HUES48 (cell line): ENCODE measurements at regions not wholly inside any gene's neighbourhood (a gene's known extent, or its start where the extent isn't known, plus 50 kb on each side); places are given as distances from the start of the nearest gene placed in this dataset.

Experiments used
- H3K27ac ChIP-seq: one replicate; pipeline ENCODE4 v1.7.0; 2013; ENCODE audit warnings: low read depth, low read length, inconsistent platforms
- H3K27me3 ChIP-seq: 2 replicates; pipeline ENCODE4 v1.6.1; 2013; ENCODE audit warnings: mild to moderate bottlenecking, low read length; ENCODE audit not compliant: control insufficient read depth, insufficient read depth
- H3K36me3 ChIP-seq: 2 replicates; pipeline ENCODE4 v1.6.1; 2013; ENCODE audit warnings: low read length; ENCODE audit not compliant: control insufficient read depth, insufficient read depth
- H3K4me1 ChIP-seq: 2 replicates; pipeline ENCODE4 v1.6.1; 2013; ENCODE audit warnings: mild to moderate bottlenecking, low read length; ENCODE audit not compliant: control insufficient read depth, insufficient read depth
- H3K4me3 ChIP-seq: 2 replicates; pipeline ENCODE4 v1.5.1; 2013; ENCODE audit warnings: mild to moderate bottlenecking, low read depth, low read length
- H3K9ac ChIP-seq: 2 replicates; pipeline ENCODE4 v1.6.1; 2013; ENCODE audit warnings: mild to moderate bottlenecking, low read depth, low read length, moderate library complexity
- H3K9me3 ChIP-seq: 2 replicates; pipeline ENCODE4 v1.6.1; 2013; ENCODE audit warnings: low read length; ENCODE audit not compliant: control insufficient read depth, insufficient read depth

DNA sequence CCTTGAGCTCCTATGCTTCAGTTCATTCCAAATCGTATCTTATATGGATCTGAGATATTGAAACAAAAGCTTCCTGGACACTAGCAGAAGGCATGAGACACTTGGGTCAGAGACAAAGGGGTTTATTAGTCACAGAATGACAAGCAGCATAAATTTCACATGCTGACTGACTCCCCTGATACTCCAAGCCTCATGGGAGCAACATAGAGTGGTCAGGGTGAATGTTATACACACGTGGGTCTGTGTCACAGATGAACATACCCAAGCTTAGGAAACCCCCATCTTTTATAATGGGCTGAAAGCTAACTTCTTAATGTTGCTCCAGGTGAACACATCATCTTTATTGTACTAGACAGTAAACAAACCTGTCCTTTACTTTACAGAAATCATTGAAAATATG is 599.9 kb upstream of the RGS18 start:
- Histone ChIP-seq H3K9me3 (no peaks in the 10 kb centered on the region), H3K4me3 (no peak overlapping the region), H3K9ac (no peak overlapping the region), H3K27me3 (no peaks in the 10 kb centered on the region), H3K4me1 (no peaks in the 10 kb centered on the region), H3K36me3 (no peaks in the 10 kb centered on the region), H3K27ac (no peak overlapping the region)

DNA sequence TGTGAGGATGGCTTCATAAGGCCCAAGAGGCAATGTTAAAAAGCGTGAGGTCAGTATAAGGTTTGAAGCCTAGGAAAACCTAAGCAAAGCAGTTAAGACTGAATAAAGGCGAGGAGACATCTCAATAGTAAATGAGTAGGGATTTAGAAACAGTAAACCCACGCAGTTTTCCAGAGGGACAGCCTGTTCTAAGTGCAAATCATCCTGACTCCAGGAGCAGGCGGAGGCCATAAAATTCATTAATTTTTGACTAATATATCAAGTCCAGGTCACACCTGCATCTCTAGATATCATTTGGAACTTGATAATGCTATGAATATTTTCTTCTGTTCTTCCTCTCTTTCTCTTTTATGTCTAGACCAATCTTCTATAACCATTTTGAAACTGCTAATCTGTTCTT is 597.0 kb upstream of the RGS18 start:
- no peaks in the 10 kb centered on the region for H3K4me1 ChIP-seq

DNA sequence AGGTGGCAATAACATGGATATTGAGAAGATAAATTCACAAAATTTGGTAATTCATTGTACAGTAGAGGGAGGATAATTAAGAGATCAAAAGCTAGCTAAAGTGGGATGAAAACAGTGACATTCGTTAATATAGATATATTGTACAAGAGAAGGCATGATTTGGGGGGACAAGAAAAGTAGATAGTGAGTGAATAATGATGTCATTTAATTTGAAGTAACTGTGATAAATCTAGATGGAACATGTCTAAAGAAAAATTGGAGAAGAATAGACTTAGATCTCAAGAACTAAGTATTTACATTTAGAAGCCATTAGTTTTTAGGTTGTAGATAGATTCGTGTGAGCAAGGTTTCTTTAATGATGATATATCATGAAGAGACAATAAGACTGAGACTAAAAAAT is 594.0 kb upstream of the RGS18 start:
- Histone ChIP-seq H3K27me3 (no peaks in the 10 kb centered on the region), H3K36me3 (no peaks in the 10 kb centered on the region), H3K9ac (no peak overlapping the region), H3K9me3 (no peaks in the 10 kb centered on the region), H3K4me1 (no peaks in the 10 kb centered on the region), H3K27ac (no peak overlapping the region), H3K4me3 (no peak overlapping the region)

More for the DNA sequence above, 597.0 kb upstream of the RGS18 start:
- H3K27me3 ChIP-seq, result no peaks in the 10 kb centered on the region
- H3K9ac ChIP-seq, result no peak overlapping the region
- no peak overlapping the region for H3K4me3 ChIP-seq
- H3K27ac ChIP-seq, result no peak overlapping the region
- no peaks in the 10 kb centered on the region for H3K9me3 ChIP-seq
- H3K36me3 ChIP-seq, result no peaks in the 10 kb centered on the region

DNA sequence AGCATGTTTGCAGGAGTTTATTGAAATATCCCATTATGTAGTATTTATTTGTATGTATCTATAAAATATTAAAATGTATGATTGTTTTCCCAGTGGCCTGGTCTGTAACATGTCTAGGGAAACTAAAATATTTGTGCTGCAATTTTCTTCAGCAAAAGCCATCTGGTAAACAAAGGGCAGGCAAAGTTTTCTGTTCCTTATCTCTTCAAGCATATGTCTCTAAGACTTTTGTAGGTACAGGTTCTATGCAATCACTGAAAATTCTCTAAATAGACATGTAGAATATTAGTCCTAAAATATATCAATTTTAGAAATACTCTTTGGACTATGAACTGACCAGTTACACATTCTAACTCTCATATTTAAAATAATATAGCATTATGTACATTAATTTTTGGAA is 585.8 kb upstream of the RGS18 start:
- Histone ChIP-seq H3K9ac (no peak overlapping the region), H3K36me3 (no peaks in the 10 kb centered on the region), H3K27me3 (no peaks in the 10 kb centered on the region), H3K4me1 (no peaks in the 10 kb centered on the region), H3K27ac (no peak overlapping the region), H3K9me3 (no peaks in the 10 kb centered on the region), H3K4me3 (no peak overlapping the region)

DNA sequence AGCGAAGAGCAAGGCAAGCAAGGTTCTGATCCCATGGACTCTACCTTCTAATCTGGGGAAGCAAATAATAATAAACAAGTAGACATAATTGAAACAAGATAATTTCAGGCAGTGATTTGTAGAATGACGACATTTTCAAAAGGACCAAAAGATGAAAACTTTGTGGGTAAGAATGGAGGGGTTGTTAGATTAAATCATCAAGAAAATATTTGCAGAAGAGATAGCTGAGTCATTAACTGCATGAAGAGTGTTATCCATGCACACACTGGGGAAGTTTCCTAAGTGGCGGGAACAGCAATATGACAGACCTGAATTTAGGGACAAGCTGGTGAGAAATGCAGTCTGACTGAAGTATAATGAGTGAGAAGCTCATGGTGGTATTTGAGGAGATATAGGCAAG is 583.1 kb upstream of the RGS18 start:
- Histone ChIP-seq H3K27me3 (no peaks in the 10 kb centered on the region), H3K4me1 (no peaks in the 10 kb centered on the region), H3K9me3 (no peaks in the 10 kb centered on the region), H3K36me3 (no peaks in the 10 kb centered on the region), H3K4me3 (no peak overlapping the region), H3K9ac (no peak overlapping the region), H3K27ac (no peak overlapping the region)

DNA sequence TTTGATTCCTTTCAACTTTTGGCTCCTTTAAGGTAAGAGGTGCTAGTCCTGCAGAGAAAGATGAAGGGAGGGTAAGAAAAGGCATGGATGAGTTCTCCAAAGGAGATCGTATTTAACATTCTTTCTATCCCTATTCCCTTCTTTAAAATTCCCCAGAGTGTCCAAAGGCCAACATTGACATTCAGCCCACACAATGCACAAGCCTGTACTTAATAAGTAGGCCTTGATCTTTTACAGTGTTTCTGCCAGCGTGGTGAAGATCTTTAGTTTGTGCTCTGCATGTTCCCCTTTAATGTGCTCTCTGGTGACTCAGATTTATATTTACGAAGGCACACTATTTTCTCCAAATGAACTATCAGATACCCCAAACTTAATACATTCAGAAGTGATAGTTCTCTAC is 582.5 kb upstream of the RGS18 start:
- H3K36me3 ChIP-seq, result no peaks in the 10 kb centered on the region
- H3K4me3 ChIP-seq, result no peak overlapping the region
- no peaks in the 10 kb centered on the region for H3K9me3 ChIP-seq
- no peaks in the 10 kb centered on the region for H3K27me3 ChIP-seq
- no peak overlapping the region for H3K9ac ChIP-seq
- H3K27ac ChIP-seq, result no peak overlapping the region
- H3K4me1 ChIP-seq, result no peaks in the 10 kb centered on the region

DNA sequence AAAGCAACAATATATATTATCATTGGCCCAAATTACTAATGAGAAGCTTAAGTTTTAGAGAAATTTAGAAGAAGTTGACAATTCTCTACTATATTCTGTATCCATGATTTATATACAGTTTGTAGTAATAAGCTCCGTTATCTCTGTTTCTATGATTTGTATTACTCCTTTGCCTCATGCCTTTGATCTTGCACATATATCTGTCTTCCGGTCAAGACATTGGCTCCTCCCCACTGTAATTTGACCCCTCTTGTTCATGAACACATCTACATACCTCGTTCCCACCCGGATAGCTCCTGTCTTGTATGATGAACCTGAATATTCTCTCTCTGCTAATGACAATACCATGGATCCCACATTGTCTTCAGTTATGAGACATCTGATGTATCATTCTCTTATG is 581.0 kb upstream of the RGS18 start:
- H3K9me3 ChIP-seq, result no peaks in the 10 kb centered on the region
- no peak overlapping the region for H3K4me3 ChIP-seq
- no peaks in the 10 kb centered on the region for H3K4me1 ChIP-seq
- H3K36me3 ChIP-seq, result no peaks in the 10 kb centered on the region
- H3K27ac ChIP-seq, result no peak overlapping the region
- H3K27me3 ChIP-seq, result no peaks in the 10 kb centered on the region
- H3K9ac ChIP-seq, result no peak overlapping the region

DNA sequence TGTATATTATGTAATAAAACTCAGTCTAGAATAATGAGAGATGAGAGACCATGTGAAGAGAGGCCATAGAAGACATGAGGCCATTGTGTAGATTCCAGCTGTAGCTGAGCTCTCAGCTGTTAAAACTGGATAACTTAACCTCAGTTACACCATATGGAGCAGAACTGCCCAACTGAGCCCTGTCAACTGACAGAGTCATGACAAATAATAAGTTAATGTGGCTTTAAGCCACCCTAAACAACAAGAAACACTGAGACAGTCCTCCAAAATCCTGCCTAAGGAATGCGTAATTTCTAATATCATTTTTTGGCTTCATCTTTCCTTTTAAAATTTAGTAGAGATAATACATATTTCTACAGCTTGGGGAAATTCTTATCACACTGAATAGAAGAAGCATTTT is 580.0 kb upstream of the RGS18 start:
- Histone ChIP-seq H3K4me3 (no peak overlapping the region), H3K9ac (no peak overlapping the region), H3K27me3 (no peaks in the 10 kb centered on the region), H3K9me3 (no peaks in the 10 kb centered on the region), H3K4me1 (no peaks in the 10 kb centered on the region), H3K36me3 (no peaks in the 10 kb centered on the region), H3K27ac (no peak overlapping the region)

DNA sequence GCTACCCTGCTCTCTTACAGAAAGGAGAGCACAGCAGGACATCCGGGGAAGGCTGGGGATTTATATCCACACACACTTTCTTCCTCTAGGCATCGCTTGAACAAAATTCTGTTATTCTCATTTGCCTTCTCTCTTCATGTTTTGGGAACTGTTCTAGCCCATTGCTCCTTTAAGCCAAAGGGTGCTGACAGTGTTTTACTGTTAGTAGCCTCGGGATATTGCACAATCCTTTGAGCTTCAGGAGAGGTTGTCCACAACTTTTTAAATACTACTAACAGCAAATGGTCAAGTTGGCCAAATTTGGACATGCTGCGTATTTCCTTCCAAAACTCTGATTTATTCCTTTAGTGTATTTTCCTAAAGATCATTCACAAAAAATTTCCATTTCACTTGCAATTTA is 579.2 kb upstream of the RGS18 start:
- H3K9me3 ChIP-seq, result no peaks in the 10 kb centered on the region
- no peaks in the 10 kb centered on the region for H3K36me3 ChIP-seq
- no peak overlapping the region for H3K9ac ChIP-seq
- H3K4me1 ChIP-seq, result no peaks in the 10 kb centered on the region
- no peak overlapping the region for H3K27ac ChIP-seq
- no peak overlapping the region for H3K4me3 ChIP-seq
- no peaks in the 10 kb centered on the region for H3K27me3 ChIP-seq

DNA sequence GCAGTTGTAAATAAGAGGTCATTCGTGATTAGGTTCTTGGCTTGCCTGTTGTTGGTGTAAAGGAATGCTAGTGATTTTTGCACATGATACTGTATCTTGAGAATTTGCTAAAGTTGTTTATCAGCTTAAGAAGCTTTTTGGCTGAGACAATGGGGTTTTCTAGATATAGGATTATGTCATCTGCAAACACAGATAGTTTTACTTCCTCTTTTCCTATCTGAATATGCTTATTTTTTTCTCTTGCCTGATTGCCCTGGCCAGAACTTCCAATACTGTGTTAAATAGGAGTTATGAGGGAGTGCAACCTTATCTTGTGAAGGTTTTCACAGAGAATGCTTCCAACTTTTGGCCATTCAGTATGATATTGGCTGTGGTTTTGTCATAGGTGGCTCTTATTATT is 576.1 kb upstream of the RGS18 start:
- Histone ChIP-seq H3K27me3 (no peaks in the 10 kb centered on the region), H3K4me1 (no peaks in the 10 kb centered on the region), H3K4me3 (no peak overlapping the region), H3K36me3 (no peaks in the 10 kb centered on the region), H3K9ac (no peak overlapping the region), H3K27ac (no peak overlapping the region), H3K9me3 (no peaks in the 10 kb centered on the region)

DNA sequence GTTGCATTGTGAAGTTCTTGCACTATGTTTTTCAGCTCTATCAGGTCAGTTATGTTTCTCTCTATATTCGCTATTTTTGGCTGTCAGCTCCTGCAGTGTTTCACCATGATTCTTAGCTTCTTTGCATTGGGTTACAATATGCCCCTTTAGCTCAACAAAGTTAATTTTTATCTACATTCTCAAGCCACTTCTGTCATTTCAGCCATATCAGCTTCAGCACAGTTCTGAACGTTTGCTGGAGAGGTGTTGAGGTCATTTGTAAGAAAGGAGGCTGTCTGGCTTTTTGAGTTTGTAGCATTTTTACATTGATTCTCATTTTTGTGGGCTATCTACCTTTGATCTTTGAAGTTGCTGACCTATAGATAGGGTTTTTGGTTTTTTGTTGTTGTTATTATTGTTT is 573.2 kb upstream of the RGS18 start:
- no peak overlapping the region for H3K4me3 ChIP-seq
- no peaks in the 10 kb centered on the region for H3K4me1 ChIP-seq

DNA sequence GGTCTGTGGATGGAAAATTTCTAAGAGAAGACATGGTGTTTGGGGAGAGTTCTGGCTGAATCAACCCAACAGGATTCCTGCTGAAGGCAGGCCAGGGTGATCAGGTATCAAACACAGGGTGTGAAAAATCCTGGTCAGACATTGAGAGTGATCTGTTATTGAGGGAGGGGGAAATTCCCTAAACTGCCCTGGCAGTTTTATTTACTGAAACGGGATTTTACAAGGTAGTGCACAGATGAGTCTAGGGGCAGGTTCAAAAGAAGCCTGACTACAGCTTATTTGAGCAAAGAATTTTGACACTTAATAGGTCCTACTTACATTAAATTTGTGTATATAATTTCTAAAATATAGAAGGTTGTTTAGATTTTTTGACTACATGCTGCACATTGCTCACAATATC is 569.4 kb upstream of the RGS18 start:
- no peak overlapping the region for H3K27ac ChIP-seq

More for the DNA sequence above, 573.2 kb upstream of the RGS18 start:
- Histone ChIP-seq H3K27ac (no peak overlapping the region), H3K36me3 (no peaks in the 10 kb centered on the region), H3K27me3 (no peaks in the 10 kb centered on the region), H3K9ac (no peak overlapping the region), H3K9me3 (no peaks in the 10 kb centered on the region)

More for the DNA sequence above, 569.4 kb upstream of the RGS18 start:
- no peaks in the 10 kb centered on the region for H3K4me1 ChIP-seq
- no peaks in the 10 kb centered on the region for H3K36me3 ChIP-seq
- H3K9ac ChIP-seq, result no peak overlapping the region
- H3K4me3 ChIP-seq, result no peak overlapping the region
- no peaks in the 10 kb centered on the region for H3K9me3 ChIP-seq
- no peaks in the 10 kb centered on the region for H3K27me3 ChIP-seq
